HG03432 (cell line): ENCODE measurements at regions not wholly inside any gene's neighbourhood (a gene's known extent, or its start where the extent isn't known, plus 50 kb on each side); places are given as distances from the start of the nearest gene placed in this dataset.

Source experiments
- ATAC-seq: cut with Tn5 transposase; IDR thresholded peaks from one replicate; pipeline ENCODE4 v1.9.1; 2021; ENCODE audit warnings: mild to moderate bottlenecking, moderate library complexity; ENCODE audit not compliant: unreplicated experiment

DNA sequence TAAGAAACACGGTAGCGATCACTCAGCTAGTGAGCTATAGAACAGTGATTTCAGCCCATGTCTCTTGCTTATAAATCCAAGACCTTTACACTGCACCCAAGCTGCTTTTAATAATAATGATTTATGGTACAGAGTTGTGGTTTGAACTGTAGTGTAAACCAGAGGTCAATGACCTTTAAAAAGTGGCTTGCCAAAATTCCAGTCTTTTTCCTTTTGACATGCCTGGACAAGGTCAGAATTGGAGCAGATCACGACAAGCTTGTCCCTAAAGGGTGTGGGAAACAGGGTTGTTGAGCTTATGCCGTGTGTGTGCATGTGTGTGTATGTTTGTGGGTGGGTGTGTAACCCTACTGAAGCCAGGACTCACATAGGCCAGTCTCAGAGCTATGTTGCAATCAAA lies 225.3 kb upstream of the CLINT1 start:
- ATAC-seq, result no peak

DNA sequence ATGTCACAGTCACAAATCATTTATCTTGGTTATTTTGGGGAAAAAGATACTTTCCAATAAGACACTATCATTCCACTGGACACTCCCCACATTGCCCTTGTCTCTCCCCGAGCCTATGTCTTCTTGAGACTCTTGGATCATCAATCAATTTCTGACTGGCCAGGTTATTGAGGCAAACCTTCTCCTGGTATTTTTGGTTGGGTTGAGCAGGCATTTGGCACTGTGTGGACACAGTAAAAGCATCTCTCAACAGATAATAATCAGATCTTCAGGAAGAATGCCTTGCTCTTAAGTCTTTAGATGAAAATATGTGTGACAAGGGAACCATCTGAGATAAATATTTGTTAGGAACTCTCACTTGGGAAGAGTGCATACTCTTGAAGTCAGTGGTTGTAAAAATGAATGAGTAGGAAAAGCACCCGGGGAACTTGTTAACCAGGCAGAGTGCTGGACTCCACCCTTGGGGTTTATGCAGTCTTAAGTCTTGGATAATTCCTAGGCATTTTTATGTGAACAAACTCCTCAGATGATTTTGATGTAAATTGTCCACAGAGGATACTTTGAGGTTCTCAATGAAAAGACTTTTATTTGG lies 223.8 kb upstream of the CLINT1 start:
- ATAC-seq, result no peak

DNA sequence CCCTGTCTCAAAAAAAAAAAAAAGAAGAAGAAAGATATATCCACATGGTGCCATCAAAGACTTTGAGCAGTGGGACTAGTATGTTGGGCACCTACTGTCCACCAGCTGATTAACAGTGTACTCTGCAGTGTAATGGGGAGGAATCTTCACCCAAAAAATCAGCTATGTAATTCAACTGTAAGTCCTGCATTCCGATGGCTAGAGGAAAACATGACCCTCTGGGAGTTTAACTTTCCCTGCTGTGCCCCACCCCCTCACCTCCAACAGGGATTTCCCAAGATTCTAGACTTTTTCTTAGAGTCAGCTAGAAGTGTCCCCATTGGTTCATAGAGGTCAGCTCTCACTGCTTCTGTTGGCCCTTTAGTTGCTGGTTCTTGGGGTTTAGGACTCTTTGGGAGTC lies 221.2 kb upstream of the CLINT1 start:
- no peak for ATAC-seq

GRCh38 chr5:158079097-158079496 lies 220.2 kb upstream of the CLINT1 start:
- ATAC-seq, result no peak

- no peak for ATAC-seq
These were observed 216.2 kb upstream of the CLINT1 start for GRCh38 chr5:158074992-158075769.

- ATAC-seq, result no peak
These were observed 215.6 kb upstream of the CLINT1 start for GRCh38 chr5:158074597-158074991.

DNA sequence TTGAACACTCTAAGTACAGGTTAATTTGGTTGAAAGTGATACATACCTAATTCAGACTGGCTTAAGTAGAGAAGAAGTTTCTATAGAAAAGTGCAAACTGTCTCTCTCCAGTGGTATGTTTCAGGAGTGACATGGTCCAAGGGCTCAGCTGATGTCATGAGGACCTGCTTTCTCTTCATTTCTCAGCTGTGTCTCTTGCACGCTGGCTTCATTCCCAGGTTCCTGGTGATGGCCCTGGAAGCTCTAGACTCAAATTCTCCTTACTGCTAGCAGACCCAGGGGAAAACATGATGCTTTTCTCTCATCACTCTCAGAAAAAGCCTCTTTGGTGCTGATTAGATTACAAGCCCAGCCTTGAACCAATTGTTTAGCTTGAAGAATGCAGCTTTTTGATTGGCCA lies 211.9 kb upstream of the CLINT1 start:
- ATAC-seq, result no peak

DNA sequence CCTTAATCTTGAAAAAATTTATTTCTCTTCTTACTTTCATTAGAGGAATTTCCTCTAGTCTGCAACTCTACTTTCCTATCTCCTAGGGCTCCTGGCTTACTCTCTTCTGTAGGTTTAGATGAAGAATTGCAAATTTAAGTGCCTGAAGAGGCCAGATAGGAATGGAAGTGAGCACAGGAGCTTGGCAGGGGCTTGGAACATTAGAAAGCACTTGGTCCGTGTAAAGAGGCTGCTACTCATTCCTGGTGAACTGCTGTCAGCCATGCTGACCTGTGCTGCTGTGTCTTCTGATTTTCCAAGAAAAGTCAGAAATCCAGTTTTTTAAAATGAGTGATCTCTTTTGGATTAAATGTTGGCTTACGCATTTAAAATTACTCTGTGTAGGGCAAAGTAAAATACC lies 210.9 kb upstream of the CLINT1 start:
- ATAC-seq, result no peak

- ATAC-seq, result no peak
These were observed 210.0 kb upstream of the CLINT1 start for GRCh38 chr5:158068964-158069363.

GRCh38 chr5:158066076-158066475 lies 207.1 kb upstream of the CLINT1 start:
- ATAC-seq, result no peak

GRCh38 chr5:158064334-158065123 lies 205.6 kb upstream of the CLINT1 start:
- ATAC-seq, result no peak

DNA sequence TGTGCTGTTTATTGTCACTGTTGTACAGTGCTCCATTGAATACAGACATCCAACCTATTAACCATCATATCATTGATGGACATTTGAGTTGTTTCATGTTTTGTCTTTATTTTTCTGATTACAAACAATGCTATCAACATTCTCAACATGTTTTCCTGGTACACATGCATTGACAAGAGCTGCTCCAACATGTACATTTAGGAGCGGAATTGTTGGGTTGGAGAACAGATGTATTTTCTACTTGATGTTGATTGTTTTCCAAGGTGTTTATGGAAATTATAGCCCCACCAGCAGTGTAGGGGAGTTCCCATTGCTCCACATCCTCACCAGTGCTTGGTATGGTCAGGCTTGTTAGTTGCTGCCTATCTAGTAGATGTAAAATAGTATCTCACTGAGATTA lies 204.1 kb upstream of the CLINT1 start:
- no peak for ATAC-seq

DNA sequence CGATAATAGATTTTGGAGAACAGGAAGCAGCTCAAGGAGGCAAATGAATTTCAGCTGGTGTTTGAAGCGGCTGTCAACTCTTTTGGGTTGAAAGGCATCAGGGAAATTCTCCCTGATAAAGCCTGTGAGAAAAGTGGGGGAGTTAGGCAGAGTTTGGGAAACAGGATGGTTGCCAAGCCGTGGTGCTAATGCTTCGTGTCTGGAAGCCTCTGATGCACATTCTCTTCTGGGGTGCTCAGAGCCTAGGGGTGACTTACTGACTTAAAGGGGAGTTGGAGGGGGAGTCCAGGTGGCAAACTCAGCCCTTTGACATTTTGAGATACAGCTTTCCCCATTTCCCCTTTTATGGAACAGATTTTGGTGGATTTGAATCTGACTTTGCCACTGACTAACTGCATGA lies 202.5 kb upstream of the CLINT1 start:
- ATAC-seq, result no peak

- ATAC-seq, result no peak
These were observed 201.3 kb upstream of the CLINT1 start for GRCh38 chr5:158060212-158060611.

GRCh38 chr5:158058208-158059120 lies 199.5 kb upstream of the CLINT1 start:
- no peak for ATAC-seq

- ATAC-seq, result no peak
These were observed 197.3 kb upstream of the CLINT1 start for GRCh38 chr5:158056130-158056825.

DNA sequence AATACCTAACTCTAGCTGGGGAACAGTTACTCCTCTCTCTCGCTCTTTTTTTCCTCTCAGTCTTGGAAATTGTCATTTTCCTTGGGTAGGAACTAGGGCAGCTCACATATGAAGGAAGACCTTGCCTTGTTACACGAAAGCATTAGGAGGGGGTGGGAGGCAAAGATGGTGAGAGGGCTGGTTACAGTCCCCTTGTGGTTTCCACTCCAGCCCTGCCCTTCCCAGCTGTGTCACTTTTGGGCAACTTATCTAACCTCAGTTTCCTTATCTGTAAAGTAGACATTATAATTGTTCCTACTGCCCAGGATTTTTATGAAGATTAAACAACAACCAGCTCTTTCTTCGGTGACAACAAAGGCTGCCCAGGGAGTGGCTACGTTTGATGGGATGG lies 196.2 kb upstream of the CLINT1 start:
- no peak for ATAC-seq

- no peak for ATAC-seq
These were observed 195.5 kb upstream of the CLINT1 start for GRCh38 chr5:158054223-158055110.

DNA sequence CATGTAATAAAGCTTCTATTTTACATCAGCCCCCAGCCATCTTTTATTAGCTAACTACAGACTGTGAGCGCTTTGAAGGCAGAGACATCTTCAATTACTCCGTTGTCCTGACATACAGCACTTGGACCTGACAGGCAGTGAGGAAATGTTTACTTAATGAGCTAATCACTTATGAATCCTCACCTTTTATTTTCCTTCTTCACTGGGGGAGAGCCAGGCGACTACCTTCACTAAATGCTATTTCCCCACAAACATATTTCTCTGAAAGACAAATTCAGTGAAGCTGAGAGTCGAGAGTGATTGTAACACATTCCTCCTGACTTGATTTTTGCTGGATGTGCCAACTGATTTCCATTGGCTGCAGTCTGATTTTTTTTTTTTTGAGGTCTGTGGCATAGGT lies 192.1 kb upstream of the CLINT1 start:
- ATAC-seq, result no peak
